GM12878 (cell line): ENCODE measurements at regions not wholly inside any gene's neighbourhood (a gene's known extent, or its start where the extent isn't known, plus 50 kb on each side); places are given as distances from the start of the nearest gene placed in this dataset.
"Not testable (repeated sequence)": the region's sequence is repeated elsewhere in the genome, so short reads cannot be mapped to it uniquely, and the experiment has no call there.

Source experiments
- CEBPB ChIP-seq, 2 experiments: fragments of 150-350 bp in 1 of 2; IDR thresholded peaks; 2 replicates each; pipeline ENCODE4 v1.6.1; 2012 to 2014; ENCODE audit warnings: low read depth in 2 of 2, low read length in 2 of 2, borderline replicate concordance in 1 of 2, inconsistent platforms in 1 of 2
- CHD2 ChIP-seq: IDR thresholded peaks from 2 replicates; pipeline ENCODE4 v1.6.1; 2011; ENCODE audit warnings: low read depth, low read length, improper control_type of control experiment, borderline replicate concordance
- CTCF ChIP-seq, 3 experiments: IDR thresholded peaks in 2 of 3; conservative IDR thresholded peaks in 1 of 3; 2 replicates each; pipeline ENCODE4 v1.5.1; 2011; ENCODE audit warnings: low read depth in 3 of 3, low read length in 3 of 3, mild to moderate bottlenecking in 3 of 3, control low read depth in 2 of 3, moderate library complexity in 2 of 3, inconsistent platforms in 1 of 3, mixed read lengths in 1 of 3; ENCODE audit not compliant: control insufficient read depth in 2 of 3, insufficient read depth in 1 of 3; ENCODE audit errors: extremely low read depth in 1 of 3
- EP300 ChIP-seq, 2 experiments: fragments of 150-350 bp in 1 of 2; IDR thresholded peaks; 2 replicates each; pipeline ENCODE4 v1.6.1; 2011 to 2012; ENCODE audit warnings: low read depth in 2 of 2, low read length in 2 of 2, borderline replicate concordance in 1 of 2, improper control_type of control experiment in 1 of 2, inconsistent platforms in 1 of 2; ENCODE audit not compliant: control insufficient read depth in 1 of 2
- ESRRA ChIP-seq: IDR thresholded peaks from 2 replicates; pipeline ENCODE4 v1.6.1; 2012; ENCODE audit warnings: mild to moderate bottlenecking, low read length, improper control_type of control experiment
- EZH2 ChIP-seq: IDR thresholded peaks from 2 replicates; pipeline ENCODE4 v1.6.1; 2012; ENCODE audit warnings: low read depth, mild to moderate bottlenecking, control low read depth, inconsistent platforms, low read length, borderline replicate concordance; ENCODE audit not compliant: control insufficient read depth
- FOXK2 ChIP-seq: fragments of 450-650 bp; IDR thresholded peaks from 2 replicates; pipeline ENCODE4 v1.6.1; 2017; ENCODE audit warnings: mild to moderate bottlenecking, moderate library complexity
- IKZF2 ChIP-seq, 2 experiments: fragments of 450-650 bp; IDR thresholded peaks; 2 replicates each; pipeline ENCODE4 v1.6.1; 2017; ENCODE audit warnings: mild to moderate bottlenecking in 2 of 2, moderate library complexity in 2 of 2
- POLR2A ChIP-seq: IDR thresholded peaks from 2 replicates; pipeline ENCODE4 v1.6.1; 2011; ENCODE audit warnings: low read depth, mild to moderate bottlenecking, low read length
- RCOR1 ChIP-seq: conservative IDR thresholded peaks from 2 replicates; pipeline ENCODE4 v1.6.1; 2012; ENCODE audit warnings: low read depth, low read length, improper control_type of control experiment
- SP1 ChIP-seq: IDR thresholded peaks from one replicate; pipeline ENCODE4 v1.6.1; 2011; ENCODE audit warnings: low read depth, low read length
- TF ChIP-seq, protein P1 (sequence below): IDR thresholded peaks from 2 replicates; pipeline ENCODE4 v1.6.1; 2011; ENCODE audit warnings: low read depth, low read length, improper control_type of control experiment, borderline replicate concordance

- not testable (repeated sequence) for TF ChIP-seq POLR2A; ESRRA; CTCF (IDR thresholded peaks at IDR 0.05 in 2 of 3, conservative IDR thresholded peaks at IDR 0.05 in 1 of 3; ENCODE audit: control insufficient read depth in 2 of 3, extremely low read depth in 1 of 3, insufficient read depth in 1 of 3, low read depth in 3 of 3, low read length in 3 of 3); EZH2; CHD2; IKZF2 (IDR thresholded peaks at IDR 0.05); FOXK2; SP1; RCOR1; EP300 (IDR thresholded peaks at IDR 0.05; ENCODE audit: borderline replicate concordance in 1 of 2, control insufficient read depth in 1 of 2, low read depth in 2 of 2, low read length in 2 of 2); CEBPB (IDR thresholded peaks at IDR 0.05; ENCODE audit: borderline replicate concordance in 1 of 2, low read depth in 2 of 2, low read length in 2 of 2)
- TF ChIP-seq, protein P1, sequence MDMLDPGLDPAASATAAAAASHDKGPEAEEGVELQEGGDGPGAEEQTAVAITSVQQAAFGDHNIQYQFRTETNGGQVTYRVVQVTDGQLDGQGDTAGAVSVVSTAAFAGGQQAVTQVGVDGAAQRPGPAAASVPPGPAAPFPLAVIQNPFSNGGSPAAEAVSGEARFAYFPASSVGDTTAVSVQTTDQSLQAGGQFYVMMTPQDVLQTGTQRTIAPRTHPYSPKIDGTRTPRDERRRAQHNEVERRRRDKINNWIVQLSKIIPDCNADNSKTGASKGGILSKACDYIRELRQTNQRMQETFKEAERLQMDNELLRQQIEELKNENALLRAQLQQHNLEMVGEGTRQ, result not testable (repeated sequence)
These were observed 59.1 kb upstream of the ZC3H15 start for GRCh38 chr2:186427017-186427350.
